IMR-90 (cell line): ENCODE measurements at regions not wholly inside any gene's neighbourhood (a gene's known extent, or its start where the extent isn't known, plus 50 kb on each side); places are given as distances from the start of the nearest gene placed in this dataset.

Experiments
- ATAC-seq: fragments of 200-7000 bp; cut with Tn5 transposase; 2 replicates; pipeline ENCODE4 v1.9.1; 2020; ENCODE audit warnings: low read depth, mild to moderate bottlenecking, moderate library complexity
- BruUV-seq: library from RNA; stranded (reverse); fragments of 400-500 nt; replicated peaks from 2 replicates; lab custom pipeline; 2021; lab: Mats Ljungman, UMichigan
- CTCF ChIA-PET: fragments of 300-600 bp; formaldehyde crosslinking; extraction: SDS; loops from one replicate; lab custom pipeline; 2021; ENCODE audit warnings: antibody characterized with exemption; lab: Yijun Ruan, JAX
- POLR2A ChIA-PET: fragments of 300-600 bp; sonication (Branson Sonifier 250); formaldehyde crosslinking; loops from one replicate; lab custom pipeline; 2022; ENCODE audit warnings: antibody characterized with exemption; ENCODE audit not compliant: unreplicated experiment; lab: Charles Lee
- DNase-seq: peaks from one replicate; pipeline ENCODE4 v3.0.0; 2013
- H2AFZ ChIP-seq: replicated peaks from 2 replicates; pipeline ENCODE3; 2013; ENCODE audit warnings: low read length, mild to moderate bottlenecking; ENCODE audit not compliant: poor library complexity
- H2AK5ac ChIP-seq: 2 replicates; pipeline ENCODE4 v1.6.1; 2013; ENCODE audit warnings: low read depth, low read length, inconsistent platforms
- H2AK9ac ChIP-seq: replicated peaks from 2 replicates; pipeline ENCODE3; 2013; ENCODE audit warnings: mild to moderate bottlenecking, low read depth, low read length, moderate library complexity; ENCODE audit not compliant: poor library complexity
- H2BK120ac ChIP-seq: 2 replicates; pipeline ENCODE4 v1.6.1; 2013; ENCODE audit warnings: low read depth, low read length, inconsistent platforms
- H2BK15ac ChIP-seq: 3 replicates; pipeline ENCODE4 v1.6.1; 2013; ENCODE audit warnings: low read depth, low read length, inconsistent platforms
- H2BK20ac ChIP-seq: 2 replicates; pipeline ENCODE4 v1.6.1; 2013; ENCODE audit warnings: low read depth, mild to moderate bottlenecking, inconsistent platforms, low read length, moderate library complexity
- H2BK5ac ChIP-seq: 2 replicates; pipeline ENCODE4 v1.6.1; 2013; ENCODE audit warnings: mild to moderate bottlenecking, low read depth, low read length, inconsistent platforms; ENCODE audit not compliant: poor library complexity, severe bottlenecking
- H3K14ac ChIP-seq: replicated peaks from 2 replicates; pipeline ENCODE4 v1.6.1; 2013; ENCODE audit warnings: low read depth, low read length, inconsistent platforms
- H3K18ac ChIP-seq: 2 replicates; pipeline ENCODE4 v1.6.1; 2013; ENCODE audit warnings: low read depth, low read length, control low read depth
- H3K23ac ChIP-seq: 2 replicates; pipeline ENCODE4 v1.6.1; 2013; ENCODE audit warnings: low read depth, low read length, inconsistent platforms
- H3K27ac ChIP-seq: 2 replicates; pipeline ENCODE4 v1.5.1; 2013; ENCODE audit warnings: mild to moderate bottlenecking, control low read depth, low read length; ENCODE audit not compliant: insufficient read depth
- H3K27me3 ChIP-seq: 2 replicates; pipeline ENCODE4 v1.6.1; 2013; ENCODE audit warnings: low read length; ENCODE audit not compliant: control insufficient read depth, insufficient read depth
- H3K36me3 ChIP-seq: 2 replicates; pipeline ENCODE4 v1.6.1; 2013; ENCODE audit warnings: low read length, mixed read lengths; ENCODE audit not compliant: control insufficient read depth, insufficient read depth
- H3K4ac ChIP-seq: 2 replicates; pipeline ENCODE4 v1.6.1; 2013; ENCODE audit warnings: low read depth, low read length, inconsistent platforms
- H3K4me1 ChIP-seq: 2 replicates; pipeline ENCODE4 v1.6.1; 2013; ENCODE audit warnings: low read length, mixed read lengths; ENCODE audit not compliant: control insufficient read depth, insufficient read depth
- H3K4me2 ChIP-seq: 2 replicates; pipeline ENCODE4 v1.6.1; 2013; ENCODE audit warnings: low read depth, mild to moderate bottlenecking, control low read depth, low read length, moderate library complexity
- H3K4me3 ChIP-seq: 2 replicates; pipeline ENCODE4 v1.5.1; 2013; ENCODE audit warnings: low read depth, mild to moderate bottlenecking, control low read depth, low read length, moderate library complexity; ENCODE audit not compliant: insufficient read depth
- H3K56ac ChIP-seq: 2 replicates; pipeline ENCODE4 v1.6.1; 2013; ENCODE audit warnings: low read length, inconsistent platforms; ENCODE audit not compliant: insufficient read depth; ENCODE audit errors: extremely low read depth
- H3K79me1 ChIP-seq, 2 experiments: 2 replicates each; pipeline ENCODE4 v1.6.1; 2013; ENCODE audit warnings: low read length in 2 of 2, inconsistent platforms in 1 of 2, low read depth in 1 of 2
- H3K9ac ChIP-seq: 2 replicates; pipeline ENCODE4 v1.6.1; 2013; ENCODE audit warnings: low read depth, low read length, control low read depth
- H3K9me1 ChIP-seq: 2 replicates; pipeline ENCODE4 v1.6.1; 2013; ENCODE audit warnings: low read length, inconsistent platforms; ENCODE audit not compliant: insufficient read depth
- H3K9me3 ChIP-seq: 2 replicates; pipeline ENCODE4 v1.6.1; 2013; ENCODE audit warnings: low read length; ENCODE audit not compliant: control insufficient read depth, insufficient read depth
- H4K20me1 ChIP-seq: 2 replicates; pipeline ENCODE4 v1.6.1; 2013; ENCODE audit warnings: low read length, inconsistent platforms; ENCODE audit not compliant: insufficient read depth
- H4K5ac ChIP-seq: 2 replicates; pipeline ENCODE4 v1.6.1; 2013; ENCODE audit warnings: mild to moderate bottlenecking, low read depth, low read length, control low read depth
- H4K8ac ChIP-seq, 2 experiments: 2 replicates each; pipeline ENCODE4 v1.6.1; 2013; ENCODE audit warnings: low read depth in 2 of 2, low read length in 2 of 2, control low read depth in 1 of 2, inconsistent platforms in 1 of 2
- H4K91ac ChIP-seq: 2 replicates; pipeline ENCODE4 v1.6.1; 2013; ENCODE audit warnings: low read depth, low read length, inconsistent platforms; ENCODE audit not compliant: insufficient read depth
- BHLHE40 ChIP-seq: fragments of 150-350 bp; IDR thresholded peaks from 2 replicates; pipeline ENCODE4 v1.6.1; 2016; ENCODE audit warnings: mild to moderate bottlenecking, low read depth, low read length
- CEBPB ChIP-seq: IDR thresholded peaks from 2 replicates; pipeline ENCODE4 v1.6.1; 2012; ENCODE audit warnings: low read depth, low read length, improper control_type of control experiment
- CHD1 ChIP-seq: IDR thresholded peaks from 2 replicates; pipeline ENCODE4 v1.6.1; 2012; ENCODE audit warnings: low read depth, low read length, improper control_type of control experiment
- CTCF ChIP-seq: conservative IDR thresholded peaks from 2 replicates; pipeline ENCODE4 v1.5.1; 2012; ENCODE audit warnings: mild to moderate bottlenecking, low read depth, low read length, improper control_type of control experiment
- ELK1 ChIP-seq: fragments of 150-350 bp; IDR thresholded peaks from 2 replicates; pipeline ENCODE4 v1.6.1; 2016; ENCODE audit warnings: low read depth, mild to moderate bottlenecking, low read length, moderate library complexity, borderline replicate concordance
- FOS ChIP-seq: fragments of 150-350 bp; IDR thresholded peaks from 2 replicates; pipeline ENCODE4 v1.6.1; 2016; ENCODE audit warnings: low read depth, low read length
- MAFK ChIP-seq: IDR thresholded peaks from 2 replicates; pipeline ENCODE4 v1.6.1; 2012; ENCODE audit warnings: low read depth, low read length, improper control_type of control experiment
- MAZ ChIP-seq: IDR thresholded peaks from 2 replicates; pipeline ENCODE4 v1.6.1; 2012; ENCODE audit warnings: low read depth, mild to moderate bottlenecking, low read length, improper control_type of control experiment, moderate library complexity, borderline replicate concordance
- MXI1 ChIP-seq: IDR thresholded peaks from 2 replicates; pipeline ENCODE4 v1.6.1; 2012; ENCODE audit warnings: low read depth, mild to moderate bottlenecking, low read length, moderate library complexity, borderline replicate concordance
- NFE2L2 ChIP-seq: fragments of 150-350 bp; IDR thresholded peaks from 2 replicates; pipeline ENCODE4 v1.6.1; 2016; ENCODE audit warnings: low read depth, mild to moderate bottlenecking, low read length
- POLR2A ChIP-seq: IDR thresholded peaks from 2 replicates; pipeline ENCODE4 v1.6.1; 2012; ENCODE audit warnings: mild to moderate bottlenecking, low read depth, low read length
- RAD21 ChIP-seq: IDR thresholded peaks from 2 replicates; pipeline ENCODE4 v1.6.1; 2012; ENCODE audit warnings: low read length, improper control_type of control experiment
- RCOR1 ChIP-seq: IDR thresholded peaks from 2 replicates; pipeline ENCODE4 v1.6.1; 2012; ENCODE audit warnings: mild to moderate bottlenecking, low read length, improper control_type of control experiment; ENCODE audit not compliant: insufficient replicate concordance
- RFX5 ChIP-seq: IDR thresholded peaks from 2 replicates; pipeline ENCODE4 v1.8.0; 2012; ENCODE audit warnings: low read depth, mild to moderate bottlenecking, low read length, moderate library complexity
- SMC3 ChIP-seq: fragments of 150-350 bp; IDR thresholded peaks from 2 replicates; pipeline ENCODE4 v1.6.1; 2016; ENCODE audit warnings: low read depth, mild to moderate bottlenecking, antibody characterized with exemption, low read length, moderate library complexity
- USF2 ChIP-seq: fragments of 150-350 bp; IDR thresholded peaks from 2 replicates; pipeline ENCODE4 v1.6.1; 2017; ENCODE audit warnings: mild to moderate bottlenecking, antibody characterized with exemption, low read length, low read depth
- WGBS, 2 experiments: methylation state at CpG; one replicate each; pipeline versions ENCODE4 v1.1.5 to v1.1.7; 2013; ENCODE audit warnings: missing lambda C conversion rate in 2 of 2; ENCODE audit not compliant: insufficient read length in 1 of 2; ENCODE audit errors: extremely low coverage in 2 of 2; 5-methylcytosine and 5-hydroxymethylcytosine counted together
- dilution Hi-C: fragments of 300-500 bp; cut with HindIII; formaldehyde crosslinking; loops from one replicate; pipeline ENCODE4 v1.14.3; 2018; ENCODE audit warnings: low sequenced_read_pairs; ENCODE audit not compliant: unreplicated experiment
- in situ Hi-C: fragments of 300-500 bp; cut with MboI; formaldehyde crosslinking; loops from 3 replicates; pipeline ENCODE4 v1.14.3; 2019; ENCODE audit warnings: low sequenced_read_pairs, inconsistent platforms, mixed read lengths
- intact Hi-C: fragments of 100-400 bp; cut with micrococcal nuclease; formaldehyde crosslinking; loops from 2 replicates; pipeline ENCODE4 v1.10.0; 2022

DNA sequence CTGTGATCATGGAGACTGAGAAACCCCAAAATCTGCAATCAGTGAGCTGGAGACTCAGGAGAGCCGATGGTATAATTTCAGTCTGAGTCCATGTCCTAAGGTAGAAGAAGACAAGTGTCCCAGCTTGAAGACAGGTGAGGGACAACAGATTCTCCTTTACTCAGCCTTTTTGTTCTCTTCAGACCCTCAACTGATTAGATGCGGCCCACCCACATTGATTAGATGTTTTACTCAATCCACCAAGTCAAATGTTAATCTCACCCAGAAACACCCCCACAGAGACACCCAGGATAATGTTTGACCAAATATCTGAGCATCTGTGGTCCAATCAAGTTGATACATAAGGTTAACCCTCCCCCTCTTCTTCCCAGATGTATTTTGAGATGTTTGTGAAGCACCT, 131.2 kb downstream of the PFKFB3 start:
- POLR2A ChIA-PET, result no interaction called here
- Histone ChIP-seq H2BK5ac (no peak overlapping the region), H4K20me1 (no peaks in the 10 kb centered on the region), H3K4me3 (no peak overlapping the region), H3K9me1 (no peaks in the 10 kb centered on the region; the same call in 1 of the 2 replicates), H4K5ac (no peak overlapping the region), H3K27ac (no peak overlapping the region), H3K79me1 (no peaks in the 10 kb centered on the region), H3K56ac (no peak overlapping the region), H3K27me3 (no peaks in the 10 kb centered on the region), H3K18ac (no peak overlapping the region), H3K23ac (no peak overlapping the region), H3K4me1 (no peaks in the 10 kb centered on the region), H2AFZ (no peak overlapping the region), H4K91ac (no peak overlapping the region), H3K9me3 (0 out of 2 replicates have a peak, but pooled peaks cover 1% of the 10 kb centered on the region), H4K8ac (no peak overlapping the region), H2AK9ac (no peak overlapping the region), H2BK20ac (no peak overlapping the region), H3K4ac (no peak overlapping the region), H3K4me2 (no peak overlapping the region), H3K9ac (no peak overlapping the region), H3K36me3 (no peaks in the 10 kb centered on the region), H2BK15ac (no peak overlapping the region), H3K14ac (no peak overlapping the region), H2AK5ac (no peak overlapping the region), H2BK120ac (no peak overlapping the region)
- dilution Hi-C loops, result no loop called here
- WGBS, 2 experiments, result no CpG with 5 or more reads among the region's 2 CpGs
- CTCF ChIA-PET, result no interaction called here
- DNase-seq (no peak), ATAC-seq (no peak)
- BruUV-seq, result no TSS peak
- intact Hi-C loops, result no loop called here
- in situ Hi-C loops, result no loop called here
- TF ChIP-seq POLR2A (no peak), RFX5 (no peak), CEBPB (no peak), NFE2L2 (no peak), FOS (no peak), ELK1 (no peak), RAD21 (no peak), MAFK (no peak), MAZ (no peak), SMC3 (no peak), RCOR1 (no peak), CTCF (no peak), CHD1 (no peak), BHLHE40 (no peak), USF2 (no peak), MXI1 (no peak)
